H9 (cell line): ENCODE measurements at regions not wholly inside any gene's neighbourhood (a gene's known extent, or its start where the extent isn't known, plus 50 kb on each side); places are given as distances from the start of the nearest gene placed in this dataset.

Source experiments
- DNase-seq: peaks from one replicate; pipeline ENCODE4 v3.0.0-alpha.2; 2017
- H2AFZ ChIP-seq: one replicate; pipeline ENCODE4 v1.6.1; 2013; ENCODE audit warnings: mild to moderate bottlenecking, low read length, control low read depth, moderate library complexity
- H2AK5ac ChIP-seq: 2 replicates; pipeline ENCODE4 v1.6.1; 2013; ENCODE audit warnings: low read length, control low read depth, mixed read lengths; ENCODE audit not compliant: insufficient read length
- H2BK120ac ChIP-seq: one replicate; pipeline ENCODE4 v1.6.1; 2013; ENCODE audit warnings: low read depth, mild to moderate bottlenecking, low read length, control low read depth, inconsistent platforms; ENCODE audit not compliant: poor library complexity, severe bottlenecking
- H2BK12ac ChIP-seq: 2 replicates; pipeline ENCODE4 v1.6.1; 2013; ENCODE audit warnings: low read length, control low read depth, mixed read lengths, low read depth; ENCODE audit not compliant: insufficient read length
- H2BK15ac ChIP-seq: 2 replicates; pipeline ENCODE4 v1.6.1; 2013; ENCODE audit warnings: low read depth, low read length, control low read depth
- H2BK20ac ChIP-seq: one replicate; pipeline ENCODE4 v1.6.1; 2013; ENCODE audit warnings: low read depth, mild to moderate bottlenecking, low read length, control low read depth, inconsistent platforms; ENCODE audit not compliant: poor library complexity, severe bottlenecking
- H2BK5ac ChIP-seq: 2 replicates; pipeline ENCODE4 v1.6.1; 2013; ENCODE audit warnings: low read length, control low read depth, mixed read lengths; ENCODE audit not compliant: insufficient read length
- H3K14ac ChIP-seq: 2 replicates; pipeline ENCODE4 v1.6.1; 2013; ENCODE audit warnings: low read length, control low read depth; ENCODE audit not compliant: insufficient read depth
- H3K18ac ChIP-seq: 2 replicates; pipeline ENCODE4 v1.6.1; 2013; ENCODE audit warnings: low read depth, mild to moderate bottlenecking, mixed read lengths, low read length, control low read depth; ENCODE audit not compliant: insufficient read length
- H3K23ac ChIP-seq: 2 replicates; pipeline ENCODE4 v1.6.1; 2013; ENCODE audit warnings: low read length, control low read depth, mixed read lengths, low read depth; ENCODE audit not compliant: insufficient read length
- H3K23me2 ChIP-seq: 2 replicates; pipeline ENCODE4 v1.6.1; 2013; ENCODE audit warnings: low read depth, mild to moderate bottlenecking, mixed read lengths, low read length, control low read depth; ENCODE audit not compliant: insufficient read length, poor library complexity, severe bottlenecking
- H3K27ac ChIP-seq: 2 replicates; pipeline ENCODE4 v1.5.1; 2013; ENCODE audit warnings: low read length, control low read depth, mixed read lengths, low read depth; ENCODE audit not compliant: insufficient read length
- H3K27me3 ChIP-seq: 2 replicates; pipeline ENCODE4 v1.6.1; 2013; ENCODE audit warnings: low read length, control low read depth, inconsistent platforms; ENCODE audit not compliant: insufficient read depth
- H3K4ac ChIP-seq: 2 replicates; pipeline ENCODE4 v1.6.1; 2013; ENCODE audit warnings: low read depth, mild to moderate bottlenecking, control low read depth, inconsistent platforms, low read length, moderate library complexity
- H3K4me1 ChIP-seq: 2 replicates; pipeline ENCODE4 v1.6.1; 2013; ENCODE audit warnings: low read length, control low read depth, inconsistent platforms; ENCODE audit not compliant: insufficient read depth
- H3K4me2 ChIP-seq: 2 replicates; pipeline ENCODE4 v1.6.1; 2013; ENCODE audit warnings: low read length, control low read depth, mixed read lengths; ENCODE audit not compliant: insufficient read length, insufficient read depth
- H3K56ac ChIP-seq: 2 replicates; pipeline ENCODE4 v1.6.1; 2013; ENCODE audit warnings: low read depth, mild to moderate bottlenecking, mixed read lengths, low read length, control low read depth; ENCODE audit not compliant: insufficient read length
- H3K79me1 ChIP-seq: 2 replicates; pipeline ENCODE4 v1.6.1; 2013; ENCODE audit warnings: low read depth, mild to moderate bottlenecking, moderate library complexity, low read length, control low read depth, inconsistent platforms; ENCODE audit not compliant: insufficient read depth, poor library complexity, severe bottlenecking
- H3K79me2 ChIP-seq: 2 replicates; pipeline ENCODE4 v1.6.1; 2013; ENCODE audit warnings: low read length, control low read depth, inconsistent platforms; ENCODE audit not compliant: insufficient read depth
- H3K9ac ChIP-seq: 2 replicates; pipeline ENCODE4 v1.6.1; 2013; ENCODE audit warnings: low read length, control low read depth, mixed read lengths; ENCODE audit not compliant: insufficient read length; ENCODE audit errors: extremely low read depth
- H3K9me3 ChIP-seq: one replicate; pipeline ENCODE4 v1.6.1; 2013; ENCODE audit warnings: low read depth, low read length, inconsistent platforms; ENCODE audit not compliant: control insufficient read depth
- H3T11ph ChIP-seq: one replicate; pipeline ENCODE4 v1.6.1; 2013; ENCODE audit warnings: mild to moderate bottlenecking, low read length, control low read depth, inconsistent platforms
- H4K20me1 ChIP-seq: one replicate; pipeline ENCODE4 v1.6.1; 2013; ENCODE audit not compliant: control insufficient read depth, insufficient read length, insufficient read depth
- H4K5ac ChIP-seq: 2 replicates; pipeline ENCODE4 v1.6.1; 2013; ENCODE audit warnings: low read depth, mild to moderate bottlenecking, mixed read lengths, low read length, control low read depth; ENCODE audit not compliant: insufficient read length
- H4K8ac ChIP-seq: replicated peaks from 2 replicates; pipeline ENCODE4 v1.6.1; 2013; ENCODE audit warnings: low read length, control low read depth, mixed read lengths, low read depth; ENCODE audit not compliant: insufficient read length
- H4K91ac ChIP-seq: 2 replicates; pipeline ENCODE4 v1.6.1; 2013; ENCODE audit warnings: low read depth, mild to moderate bottlenecking, moderate library complexity, mixed read lengths, low read length, control low read depth; ENCODE audit not compliant: insufficient read length
- H3K27ac Mint-ChIP-seq, 3 experiments: 2 replicates in 2 of 3; 3 replicates in 1 of 3; pipeline ENCODE4 v1.8.0; 2020 to 2021; ENCODE audit warnings: mixed read lengths in 3 of 3, mild to moderate bottlenecking in 1 of 3, moderate library complexity in 1 of 3
- H3K27me3 Mint-ChIP-seq: 2 replicates; pipeline ENCODE4 v1.8.0; 2021; ENCODE audit warnings: low read depth, mild to moderate bottlenecking, moderate library complexity, mixed read lengths
- H3K36me3 Mint-ChIP-seq, 3 experiments: 2 replicates in 2 of 3; 3 replicates in 1 of 3; pipeline ENCODE4 v1.8.0; 2020 to 2021; ENCODE audit warnings: low read depth in 3 of 3, mixed read lengths in 3 of 3; ENCODE audit not compliant: insufficient read depth in 1 of 3
- H3K4me1 Mint-ChIP-seq, 2 experiments: 2 replicates each; pipeline ENCODE4 v1.8.0; 2020; ENCODE audit warnings: mixed read lengths in 2 of 2
- H3K4me3 Mint-ChIP-seq, 2 experiments: 2 replicates in 1 of 2; 3 replicates in 1 of 2; pipeline ENCODE4 v1.8.0; 2020 to 2021; ENCODE audit warnings: mild to moderate bottlenecking in 2 of 2, mixed read lengths in 2 of 2, moderate library complexity in 1 of 2
- H3K9me3 Mint-ChIP-seq, 2 experiments: 2 replicates in 1 of 2; 3 replicates in 1 of 2; pipeline ENCODE4 v1.8.0; 2020; ENCODE audit warnings: mild to moderate bottlenecking in 2 of 2, mixed read lengths in 2 of 2, moderate library complexity in 1 of 2
- CTCF ChIP-seq: fragments of 200-600 bp; sonication (generic); conservative IDR thresholded peaks from 3 replicates; pipeline ENCODE4 v1.8.0; 2021; ENCODE audit warnings: antibody characterized with exemption, mild to moderate bottlenecking
- WGBS: extraction: QIAGEN DNeasy Blood & Tissue Kit; methylation state at CpG from one replicate; pipeline ENCODE4 v1.1.7; 2013; ENCODE audit warnings: missing lambda C conversion rate, low lambda C conversion rate, mixed read lengths; ENCODE audit not compliant: insufficient read length; ENCODE audit errors: extremely low coverage; 5-methylcytosine and 5-hydroxymethylcytosine counted together

- Histone ChIP-seq H3K18ac (no peak overlapping the region), H3K27me3 (no peaks in the 10 kb centered on the region), H3K9me3 (no peaks in the 10 kb centered on the region), H3K79me1 (no peaks in the 10 kb centered on the region), H3K23ac (no peak overlapping the region), H3K9ac (no peak overlapping the region), H3K4me1 (no peaks in the 10 kb centered on the region), H2BK12ac (no peak overlapping the region), H3T11ph (no peak overlapping the region), H3K14ac (no peak overlapping the region), H4K8ac (no peak overlapping the region), H3K4ac (no peak overlapping the region), H2BK5ac (no peak overlapping the region), H2BK120ac (no peak overlapping the region), H2BK20ac (no peak overlapping the region), H2BK15ac (no peak overlapping the region), H2AK5ac (no peak overlapping the region), H4K20me1 (no peaks in the 10 kb centered on the region), H3K23me2 (no peaks in the 10 kb centered on the region), H4K5ac (no peak overlapping the region), H2AFZ (no peak overlapping the region), H3K56ac (no peak overlapping the region), H3K27ac (no peak overlapping the region), H4K91ac (no peak overlapping the region), H3K4me2 (no peak overlapping the region), H3K79me2 (no peaks in the 10 kb centered on the region)
- no peak overlapping the region for H3K27ac Mint-ChIP-seq
- no peak for TF ChIP-seq CTCF
- no CpG with 5 or more reads among the region's 4 CpGs for WGBS
- H3K9me3 Mint-ChIP-seq, result no peaks in the 10 kb centered on the region; a peak in 2 of 5 replicates
- no peaks in the 10 kb centered on the region for H3K4me1 Mint-ChIP-seq
- DNase-seq, result no peak
- no peaks in the 10 kb centered on the region; a peak in 1 of 7 replicates for H3K36me3 Mint-ChIP-seq
- H3K4me3 Mint-ChIP-seq, result no peak overlapping the region
- H3K27me3 Mint-ChIP-seq, result peaks cover 8% of the 10 kb centered on the region
Measured at GRCh38 chr2:71934595-71935261, 212.9 kb downstream of the CYP26B1 start.
